ENCODE measurements at regions not wholly inside any gene's neighbourhood (a gene's known extent, or its start where the extent isn't known, plus 50 kb on each side); places are given as distances from the start of the nearest gene placed in this dataset.

- intact Hi-C loops (cut with micrococcal nuclease): no loop called here
Measured at GRCh38 chr14:62003701-62004100, 241.5 kb downstream of the SNAPC1 start.

- intact Hi-C loops (cut with micrococcal nuclease): no loop called here
Measured at GRCh38 chr14:62006116-62006731, 244.0 kb downstream of the SNAPC1 start.

- intact Hi-C loops (cut with micrococcal nuclease): no loop called here
Measured at GRCh38 chr14:62015243-62015642, 253.0 kb downstream of the SNAPC1 start.

GRCh38 chr14:62015945-62016344 is 253.7 kb downstream of the SNAPC1 start:
- intact Hi-C loops (cut with micrococcal nuclease): no loop called here

GRCh38 chr14:62017651-62018230 is 255.5 kb downstream of the SNAPC1 start:
- intact Hi-C loops (cut with micrococcal nuclease): no loop called here

GRCh38 chr14:62018606-62019005 is 256.4 kb downstream of the SNAPC1 start:
- intact Hi-C loops (cut with micrococcal nuclease): no loop called here

GRCh38 chr14:62027958-62028357 is 265.7 kb downstream of the SNAPC1 start:
- intact Hi-C loops (cut with micrococcal nuclease): no loop called here

- intact Hi-C loops (cut with micrococcal nuclease): no loop called here
Measured at GRCh38 chr14:62029569-62029924, 267.3 kb downstream of the SNAPC1 start.

- intact Hi-C loops (cut with micrococcal nuclease): no loop called here
Measured at GRCh38 chr14:62030387-62030786, 268.2 kb downstream of the SNAPC1 start.

- intact Hi-C loops (cut with micrococcal nuclease): no loop called here
Measured at GRCh38 chr14:62031504-62031903, 269.3 kb downstream of the SNAPC1 start.

- intact Hi-C loops (cut with micrococcal nuclease): no loop called here
Measured at GRCh38 chr14:62053188-62053587, 291.0 kb downstream of the SNAPC1 start.

GRCh38 chr14:62056789-62057188 is 294.6 kb downstream of the SNAPC1 start:
- intact Hi-C loops (cut with micrococcal nuclease): no loop called here

- intact Hi-C loops (cut with micrococcal nuclease): no loop called here
Measured at GRCh38 chr14:62062645-62063044, 300.4 kb downstream of the SNAPC1 start.

GRCh38 chr14:62064751-62065323 is 302.6 kb downstream of the SNAPC1 start:
- intact Hi-C loops (cut with micrococcal nuclease): no loop called here

GRCh38 chr14:62066304-62066703 is 304.1 kb downstream of the SNAPC1 start:
- intact Hi-C loops (cut with micrococcal nuclease): no loop called here

- intact Hi-C loops (cut with micrococcal nuclease): no loop called here
Measured at GRCh38 chr14:62071039-62071438, 308.8 kb downstream of the SNAPC1 start.

GRCh38 chr14:62076368-62076767 is 314.1 kb downstream of the SNAPC1 start:
- intact Hi-C loops (cut with micrococcal nuclease): no loop called here

GRCh38 chr14:62076825-62077605 is 314.8 kb downstream of the SNAPC1 start:
- intact Hi-C loops (cut with micrococcal nuclease): no loop called here

GRCh38 chr14:62077676-62078261 is 315.5 kb downstream of the SNAPC1 start:
- intact Hi-C loops (cut with micrococcal nuclease): no loop called here

- intact Hi-C loops (cut with micrococcal nuclease): no loop called here
Measured at GRCh38 chr14:62079038-62079437, 316.8 kb downstream of the SNAPC1 start.

- intact Hi-C loops (cut with micrococcal nuclease): no loop called here
Measured at GRCh38 chr14:62081012-62081612, 318.9 kb downstream of the SNAPC1 start.

GRCh38 chr14:62081951-62082350 is 319.7 kb downstream of the SNAPC1 start:
- intact Hi-C loops (cut with micrococcal nuclease): no loop called here
